Loucy (cell line): ENCODE measurements at regions not wholly inside any gene's neighbourhood (a gene's known extent, or its start where the extent isn't known, plus 50 kb on each side); places are given as distances from the start of the nearest gene placed in this dataset.
A peak's percentile ranks its signal among the peaks of the same experiment; 100 is the strongest.
"Not testable (repeated sequence)": the region's sequence is repeated elsewhere in the genome, so short reads cannot be mapped to it uniquely, and the experiment has no call there.

Experiments used
- H2AFZ ChIP-seq: fragments of 200-600 bp; sonication (generic); 2 replicates; pipeline ENCODE4 v1.6.0; 2016; ENCODE audit warnings: antibody characterized with exemption, mild to moderate bottlenecking, low read length, moderate library complexity
- H3F3A ChIP-seq: fragments of 200-600 bp; 2 replicates; pipeline ENCODE4 v1.6.0; 2016; ENCODE audit warnings: antibody characterized with exemption, low read depth, mild to moderate bottlenecking
- H3K27me3 ChIP-seq: fragments of 200-600 bp; sonication (generic); 2 replicates; pipeline ENCODE4 v1.6.1; 2014; ENCODE audit warnings: low read length, mild to moderate bottlenecking; ENCODE audit not compliant: insufficient read depth, poor library complexity, severe bottlenecking
- H3K36me3 ChIP-seq: fragments of 200-600 bp; sonication (generic); 2 replicates; pipeline ENCODE4 v1.6.1; 2016; ENCODE audit warnings: low read length; ENCODE audit not compliant: insufficient read depth
- H3K4me1 ChIP-seq: fragments of 200-600 bp; sonication (generic); 2 replicates; pipeline ENCODE4 v1.5.1; 2014; ENCODE audit warnings: low read length, mild to moderate bottlenecking; ENCODE audit not compliant: insufficient read depth, poor library complexity, severe bottlenecking
- H3K4me2 ChIP-seq: fragments of 200-600 bp; sonication (generic); 2 replicates; pipeline ENCODE4 v1.6.0; 2014; ENCODE audit warnings: antibody characterized with exemption, low read length, low read depth, mild to moderate bottlenecking; ENCODE audit not compliant: poor library complexity, severe bottlenecking
- H3K4me3 ChIP-seq: fragments of 200-600 bp; sonication (generic); 2 replicates; pipeline ENCODE4 v1.5.1; 2014; ENCODE audit warnings: low read length, mild to moderate bottlenecking, mixed read lengths; ENCODE audit not compliant: poor library complexity, severe bottlenecking
- H3K79me2 ChIP-seq: fragments of 200-600 bp; sonication (generic); 2 replicates; pipeline ENCODE4 v1.6.1; 2014; ENCODE audit warnings: low read length; ENCODE audit not compliant: insufficient read depth
- H3K9ac ChIP-seq: fragments of 200-600 bp; sonication (generic); 2 replicates; pipeline ENCODE4 v1.6.0; 2014; ENCODE audit warnings: mild to moderate bottlenecking, low read depth, low read length, moderate library complexity; ENCODE audit not compliant: poor library complexity, severe bottlenecking
- H3K9me2 ChIP-seq: fragments of 200-600 bp; sonication (generic); replicated peaks from 2 replicates; pipeline ENCODE4 v1.6.1; 2016; ENCODE audit warnings: low read depth, low read length, mixed read lengths
- H3K9me3 ChIP-seq: fragments of 200-600 bp; sonication (generic); 2 replicates; pipeline ENCODE4 v1.6.1; 2014; ENCODE audit warnings: mild to moderate bottlenecking, antibody characterized with exemption, low read length, low read depth; ENCODE audit not compliant: insufficient read depth
- H4K20me1 ChIP-seq: fragments of 200-600 bp; sonication (generic); 2 replicates; pipeline ENCODE4 v1.6.0; 2014; ENCODE audit warnings: antibody characterized with exemption, low read length, mild to moderate bottlenecking; ENCODE audit not compliant: insufficient read depth, poor library complexity, severe bottlenecking
- CTCF ChIP-seq: fragments of 200-600 bp; sonication (generic); conservative IDR thresholded peaks from 2 replicates; pipeline ENCODE4 v1.5.1; 2014; ENCODE audit warnings: mild to moderate bottlenecking, antibody characterized with exemption, low read length
- EZH2phosphoT487 ChIP-seq: fragments of 200-600 bp; IDR thresholded peaks from 2 replicates; pipeline ENCODE4 v1.6.1; 2018; ENCODE audit warnings: antibody characterized with exemption, mild to moderate bottlenecking, moderate library complexity, borderline replicate concordance

- Histone ChIP-seq H4K20me1 (no peaks in the 10 kb centered on the region), H3K27me3 (no peaks in the 10 kb centered on the region), H3K9me2 (no peaks in the 10 kb centered on the region), H3K4me3 (no peak overlapping the region), H3K4me1 (no peaks in the 10 kb centered on the region), H3K79me2 (no peaks in the 10 kb centered on the region), H3K36me3 (no peaks in the 10 kb centered on the region), H3K4me2 (no peak overlapping the region), H2AFZ (no peak overlapping the region), H3F3A (no peaks in the 10 kb centered on the region), H3K9ac (no peak overlapping the region), H3K9me3 (no peaks in the 10 kb centered on the region)
- no peak for TF ChIP-seq CTCF
- TF ChIP-seq EZH2phosphoT487, result no peak
Observed at GRCh38 chr3:22859618-22860017, 343.5 kb upstream of the UBE2E2 start.

DNA sequence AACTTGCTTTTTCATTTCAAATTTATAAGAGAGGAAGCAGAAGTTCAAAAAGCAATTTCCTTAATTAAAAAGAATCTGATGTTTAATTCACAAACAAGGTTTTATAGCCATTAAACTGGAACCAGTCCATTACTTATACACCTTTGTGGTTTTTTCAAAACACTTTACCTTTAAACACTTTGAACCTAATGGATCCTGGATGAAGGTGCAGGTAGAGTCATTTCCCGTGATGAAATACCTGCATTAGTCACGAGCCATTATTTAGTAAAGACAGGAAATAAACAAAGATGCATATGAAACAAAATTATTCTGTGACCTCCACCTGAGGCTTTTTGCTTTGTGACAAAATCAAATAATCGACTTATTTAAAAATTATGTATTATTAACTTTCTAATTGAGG is 341.7 kb upstream of the UBE2E2 start:
- Histone ChIP-seq H3K4me2 (no peak overlapping the region), H3K9ac (no peak overlapping the region), H3K36me3 (no peaks in the 10 kb centered on the region), H3K9me3 (no peaks in the 10 kb centered on the region), H4K20me1 (no peaks in the 10 kb centered on the region), H3K9me2 (no peaks in the 10 kb centered on the region), H3K4me1 (no peaks in the 10 kb centered on the region), H2AFZ (no peak overlapping the region), H3K79me2 (no peaks in the 10 kb centered on the region), H3F3A (no peaks in the 10 kb centered on the region), H3K4me3 (no peak overlapping the region), H3K27me3 (no peaks in the 10 kb centered on the region)
- TF ChIP-seq CTCF (no peak), EZH2phosphoT487 (no peak)

DNA sequence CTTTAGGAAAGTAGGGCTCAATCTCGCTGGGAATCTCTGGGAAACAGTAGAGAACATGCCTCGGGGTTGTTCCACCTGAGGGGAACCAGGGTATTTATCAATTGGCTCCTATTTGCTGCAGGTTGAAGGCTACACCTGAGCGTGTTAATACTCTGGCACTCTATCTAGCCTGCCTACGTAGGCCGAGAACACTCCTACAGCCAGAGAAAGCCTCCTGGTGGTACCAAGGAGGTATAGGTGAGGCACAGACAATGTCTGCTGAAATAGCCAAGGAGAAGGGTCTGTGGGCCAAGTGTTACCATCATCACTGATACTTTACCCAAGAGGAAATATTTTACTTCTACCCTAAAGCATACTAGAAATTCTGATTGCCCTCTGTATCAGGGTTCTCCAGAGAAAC is 341.0 kb upstream of the UBE2E2 start:
- Histone ChIP-seq H2AFZ (no peak overlapping the region), H3K9me3 (no peaks in the 10 kb centered on the region), H4K20me1 (no peaks in the 10 kb centered on the region), H3K27me3 (no peaks in the 10 kb centered on the region), H3K79me2 (no peaks in the 10 kb centered on the region), H3K4me3 (no peak overlapping the region), H3K36me3 (no peaks in the 10 kb centered on the region), H3K9ac (no peak overlapping the region), H3F3A (no peaks in the 10 kb centered on the region), H3K9me2 (no peaks in the 10 kb centered on the region), H3K4me1 (no peaks in the 10 kb centered on the region), H3K4me2 (no peak overlapping the region)
- no peak for TF ChIP-seq EZH2phosphoT487
- TF ChIP-seq CTCF, result peak; percentile 32

GRCh38 chr3:22882834-22883233 is 320.3 kb upstream of the UBE2E2 start:
- H3K79me2 ChIP-seq, H3K9me3 ChIP-seq: not testable (repeated sequence)

More at GRCh38 chr3:22882834-22883233, 320.3 kb upstream of the UBE2E2 start:
- H2AFZ ChIP-seq, H3K36me3 ChIP-seq, H3F3A ChIP-seq, H3K4me1 ChIP-seq, H3K4me3 ChIP-seq, H3K9me2 ChIP-seq, H3K4me2 ChIP-seq, H3K9ac ChIP-seq, H4K20me1 ChIP-seq, H3K27me3 ChIP-seq: not testable (repeated sequence)
